ENCODE measurements at regions not wholly inside any gene's neighbourhood (a gene's known extent, or its start where the extent isn't known, plus 50 kb on each side); places are given as distances from the start of the nearest gene placed in this dataset.

DNA sequence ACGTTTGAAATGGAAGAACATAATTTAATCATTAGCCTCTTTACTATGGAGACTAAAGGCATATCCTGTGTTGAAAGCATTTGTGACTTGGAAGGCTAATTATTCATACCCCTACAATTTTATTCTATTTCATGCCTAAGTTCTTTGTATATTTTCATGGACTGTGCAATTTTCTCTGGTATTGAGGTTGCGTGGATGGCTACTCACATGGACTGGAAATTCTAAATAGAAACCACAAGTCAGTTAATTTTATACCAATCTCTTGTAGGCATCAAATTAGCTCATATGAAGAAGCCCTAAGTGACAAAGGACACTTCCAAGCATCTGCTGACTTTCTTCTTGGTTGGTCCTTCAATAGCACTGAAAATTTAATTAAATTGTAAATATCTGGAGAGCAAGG lies 1353.5 kb downstream of the ROBO1 start:
- no peak overlapping the region for H3T11ph ChIP-seq (ENCODE audit: low read length)
- no peaks in the 10 kb centered on the region for H3K4me1 ChIP-seq (ENCODE audit: insufficient read depth, low read length)
- no peak for TF ChIP-seq CTCF (conservative IDR thresholded peaks at IDR 0.05)
- H3K27me3 Mint-ChIP-seq (ENCODE audit: low read depth), result no peaks in the 10 kb centered on the region
- H2BK15ac ChIP-seq (ENCODE audit: low read depth, low read length), result no peak overlapping the region
- H3K79me2 ChIP-seq (ENCODE audit: insufficient read depth, low read length), result no peaks in the 10 kb centered on the region
- no peaks in the 10 kb centered on the region for H3K79me1 ChIP-seq (ENCODE audit: insufficient read depth, low read depth, low read length, poor library complexity, severe bottlenecking)
- H2BK120ac ChIP-seq (ENCODE audit: low read depth, low read length, poor library complexity, severe bottlenecking), result no peak overlapping the region
- no peaks in the 10 kb centered on the region for H3K23me2 ChIP-seq (ENCODE audit: insufficient read length, low read depth, low read length, poor library complexity, severe bottlenecking)
- no peak overlapping the region for H2AK5ac ChIP-seq (ENCODE audit: insufficient read length, low read length)
- no peak overlapping the region for H3K23ac ChIP-seq (ENCODE audit: insufficient read length, low read depth, low read length)
- H3K4ac ChIP-seq (ENCODE audit: low read depth, low read length), result no peak overlapping the region
- H2BK5ac ChIP-seq (ENCODE audit: insufficient read length, low read length), result no peak overlapping the region
- H3K27ac Mint-ChIP-seq, result no peak overlapping the region
- no peaks in the 10 kb centered on the region for H3K36me3 Mint-ChIP-seq (ENCODE audit: insufficient read depth in 1 of 3, low read depth in 3 of 3)
- peaks cover 3 to 9% of the 10 kb centered on the region in 2 experiments; a peak in 3 of 4 replicates for H3K4me1 Mint-ChIP-seq
- H3K56ac ChIP-seq (ENCODE audit: insufficient read length, low read depth, low read length), result no peak overlapping the region
- H4K20me1 ChIP-seq (ENCODE audit: control insufficient read depth, insufficient read depth, insufficient read length), result no peaks in the 10 kb centered on the region
- no peak overlapping the region for H2BK12ac ChIP-seq (ENCODE audit: insufficient read length, low read depth, low read length)
- H3K4me2 ChIP-seq (ENCODE audit: insufficient read depth, insufficient read length, low read length), result no peak overlapping the region
- no peak for DNase-seq
- no peaks in the 10 kb centered on the region for H3K9me3 Mint-ChIP-seq
- H3K18ac ChIP-seq (ENCODE audit: insufficient read length, low read depth, low read length), result no peak overlapping the region
- WGBS (ENCODE audit: extremely low coverage, insufficient read length, low lambda C conversion rate), result no CpG with 5 or more reads among the region's 2 CpGs
- no peak overlapping the region for H3K27ac ChIP-seq (ENCODE audit: insufficient read length, low read depth, low read length)
- H2AFZ ChIP-seq (ENCODE audit: low read length), result no peak overlapping the region
- no peak overlapping the region for H3K14ac ChIP-seq (ENCODE audit: insufficient read depth, low read length)
- no peaks in the 10 kb centered on the region for H3K27me3 ChIP-seq (ENCODE audit: insufficient read depth, low read length)
- no peak overlapping the region for H3K4me3 Mint-ChIP-seq
- no peak overlapping the region for H3K9ac ChIP-seq (ENCODE audit: extremely low read depth, insufficient read length, low read length)
- no peak overlapping the region for H4K8ac ChIP-seq (replicated peaks; ENCODE audit: insufficient read length, low read depth, low read length)
- H4K91ac ChIP-seq (ENCODE audit: insufficient read length, low read depth, low read length), result no peak overlapping the region
- no peaks in the 10 kb centered on the region for H3K9me3 ChIP-seq (ENCODE audit: control insufficient read depth, low read depth, low read length)
- H4K5ac ChIP-seq (ENCODE audit: insufficient read length, low read depth, low read length), result no peak overlapping the region
- no peak overlapping the region for H2BK20ac ChIP-seq (ENCODE audit: low read depth, low read length, poor library complexity, severe bottlenecking)
